GM23248 (cell line): ENCODE measurements at regions not wholly inside any gene's neighbourhood (a gene's known extent, or its start where the extent isn't known, plus 50 kb on each side); places are given as distances from the start of the nearest gene placed in this dataset.

ENCODE experiments used
- EZH2 ChIP-seq: fragments of 200-600 bp; sonication (generic); IDR thresholded peaks from 2 replicates; pipeline ENCODE4 v1.6.1; 2018; ENCODE audit warnings: antibody characterized with exemption, mild to moderate bottlenecking; ENCODE audit not compliant: insufficient read depth, poor library complexity, severe bottlenecking
- EZH2phosphoT487 ChIP-seq: fragments of 200-600 bp; sonication (generic); IDR thresholded peaks from 2 replicates; pipeline ENCODE4 v1.6.1; 2018; ENCODE audit warnings: antibody characterized with exemption, moderate library complexity, mild to moderate bottlenecking, low read depth; ENCODE audit not compliant: insufficient read depth

DNA sequence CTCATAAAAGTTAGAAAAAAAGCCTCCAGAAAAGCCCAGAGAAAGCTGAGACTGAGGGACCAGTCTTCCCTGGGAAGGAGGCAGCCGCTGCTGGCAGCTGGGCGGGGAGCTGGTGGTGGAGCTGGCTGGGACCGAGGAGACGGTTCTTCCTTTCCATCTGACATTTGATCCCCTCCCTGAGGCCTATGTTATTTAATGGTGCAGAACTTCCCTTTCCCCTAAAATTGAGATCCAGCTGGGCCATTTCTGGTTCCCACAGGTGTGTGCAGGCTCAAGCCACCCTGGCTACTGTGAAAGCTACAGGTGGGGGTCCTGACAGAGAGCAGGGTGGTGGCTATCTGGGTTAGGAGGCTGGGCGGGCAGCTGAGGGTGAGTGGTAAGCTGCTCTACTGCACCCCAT lies 81.5 kb upstream of the FZD7 start:
- TF ChIP-seq EZH2 (no peak), EZH2phosphoT487 (no peak)
